ENCODE measurements at regions not wholly inside any gene's neighbourhood (a gene's known extent, or its start where the extent isn't known, plus 50 kb on each side); places are given as distances from the start of the nearest gene placed in this dataset.

DNA sequence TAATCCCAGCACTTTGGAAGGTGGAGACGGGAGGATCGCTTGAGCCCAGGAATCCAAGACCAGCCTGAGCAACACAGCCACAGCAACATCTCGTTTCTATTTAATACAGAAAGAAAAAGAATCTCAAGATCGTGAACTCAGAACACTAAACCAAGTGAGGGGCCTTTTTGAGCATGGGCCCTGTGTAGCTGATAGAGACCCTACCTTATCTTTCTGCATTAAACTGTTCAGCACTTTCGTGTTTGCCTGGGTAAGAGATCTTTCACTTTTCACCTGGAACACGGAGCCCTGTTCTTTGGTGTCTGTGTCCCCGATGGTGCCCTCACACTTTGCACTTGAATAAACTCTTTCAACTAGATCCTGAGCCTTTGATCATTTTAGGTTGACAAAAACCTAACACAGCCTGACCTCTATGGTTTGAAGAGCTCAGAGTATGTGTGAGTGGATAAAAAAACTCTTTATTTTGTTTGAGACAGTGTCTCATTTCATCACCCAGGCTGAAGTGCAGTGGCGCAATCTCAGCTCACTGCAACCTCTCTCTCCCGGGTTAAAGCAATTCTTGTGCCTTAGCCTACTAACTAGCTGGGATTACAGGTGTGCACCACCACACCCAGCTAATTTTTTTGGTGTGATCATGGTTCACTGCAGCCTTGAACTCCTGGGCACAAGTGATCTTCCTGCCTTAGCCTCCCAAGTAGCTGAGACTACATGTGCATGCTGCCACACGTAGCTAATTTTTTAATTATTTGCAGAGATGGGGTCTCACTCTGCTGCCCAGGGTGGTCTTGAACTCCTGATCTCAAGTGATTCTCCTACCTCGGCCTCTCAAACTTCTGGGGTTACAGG, 83.8 kb upstream of the GRIN2A start:
- BruUV-seq (replicated peaks) = no TSS peak
- Histone ChIP-seq H3K9ac (replicated peaks; ENCODE audit: extremely low read depth, insufficient read depth, low read length) (no peak overlapping the region), H4K20me1 (replicated peaks; ENCODE audit: control insufficient read depth, extremely low read depth, insufficient read depth, low read length) (no peaks in the 10 kb centered on the region), H3K9me3 (replicated peaks; ENCODE audit: control insufficient read depth, insufficient read depth, low read length) (no peaks in the 10 kb centered on the region), H3K4me2 (ENCODE audit: insufficient read depth, low read length) (no peak overlapping the region), H2AFZ (ENCODE audit: low read depth, low read length) (no peak overlapping the region), H3K9me1 (replicated peaks; ENCODE audit: control insufficient read depth, extremely low read depth, insufficient read depth, low read length) (no peaks in the 10 kb centered on the region), H3K79me2 (ENCODE audit: control insufficient read depth, insufficient read depth, low read length) (no peaks in the 10 kb centered on the region), H3K4me3 (replicated peaks in 1 of 3; ENCODE audit: insufficient read depth in 1 of 3, low read depth in 1 of 3, low read length in 3 of 3) (no peak overlapping the region), H3K27ac (ENCODE audit: insufficient read depth, low read depth, low read length) (no peak overlapping the region), H3K4me1 (ENCODE audit: control insufficient read depth, extremely low read depth, insufficient read depth, low read length) (no peaks in the 10 kb centered on the region), H3K27me3 (ENCODE audit: control insufficient read depth in 2 of 2, insufficient read depth in 2 of 2, low read length in 2 of 2) (no peaks in the 10 kb centered on the region), H3K36me3 (ENCODE audit: control insufficient read depth in 2 of 2, extremely low read depth in 1 of 2, insufficient read depth in 2 of 2, low read length in 2 of 2) (no peaks in the 10 kb centered on the region)
- intact Hi-C loops (cut with micrococcal nuclease) = no loop called here
- FAIRE-seq (no peak), DNase-seq (ENCODE audit: low read depth, low spot score) (no peak)
- dilution Hi-C loops (cut with MboI; ENCODE audit: extremely low pct_ligation_motif_present, low sequenced_read_pairs) = no loop called here
- ChIA-PET POLR2A (no interaction called here), CTCF (no interaction called here)
- TF ChIP-seq EZH2 (IDR thresholded peaks at IDR 0.05; ENCODE audit: borderline replicate concordance, low read depth, low read length, severe bottlenecking) = no peak
- TF ChIP-seq JUN (IDR thresholded peaks at IDR 0.05; ENCODE audit: borderline replicate concordance, insufficient read depth, insufficient read length, low read depth) = no peak

DNA sequence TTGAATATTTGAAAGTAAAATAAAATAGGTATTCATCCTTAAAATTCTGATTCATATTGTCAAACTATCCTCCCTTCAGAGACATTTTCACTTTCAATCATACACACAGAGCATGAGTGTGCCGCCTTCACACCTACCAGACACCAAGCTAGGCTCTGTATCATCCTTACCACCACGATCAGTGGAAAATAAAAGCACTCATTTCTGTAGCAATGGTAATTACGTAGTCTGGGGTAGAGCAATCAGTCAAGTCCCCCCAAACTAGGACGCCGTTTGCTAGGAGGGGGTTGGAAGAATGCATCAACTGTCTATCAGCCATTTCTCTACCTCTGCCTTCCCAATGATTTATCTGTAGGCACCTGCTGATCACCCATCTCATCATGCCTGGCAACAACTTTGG, 84.6 kb upstream of the GRIN2A start:
- no peak overlapping the region for H3K9ac ChIP-seq (replicated peaks; ENCODE audit: extremely low read depth, insufficient read depth, low read length)
- no peak overlapping the region for H3K4me3 ChIP-seq (replicated peaks in 1 of 3; ENCODE audit: insufficient read depth in 1 of 3, low read depth in 1 of 3, low read length in 3 of 3)
- dilution Hi-C loops (cut with MboI; ENCODE audit: extremely low pct_ligation_motif_present, low sequenced_read_pairs) = no loop called here
- no peaks in the 10 kb centered on the region for H3K4me1 ChIP-seq (ENCODE audit: control insufficient read depth, extremely low read depth, insufficient read depth, low read length)
- TF ChIP-seq, protein P1, sequence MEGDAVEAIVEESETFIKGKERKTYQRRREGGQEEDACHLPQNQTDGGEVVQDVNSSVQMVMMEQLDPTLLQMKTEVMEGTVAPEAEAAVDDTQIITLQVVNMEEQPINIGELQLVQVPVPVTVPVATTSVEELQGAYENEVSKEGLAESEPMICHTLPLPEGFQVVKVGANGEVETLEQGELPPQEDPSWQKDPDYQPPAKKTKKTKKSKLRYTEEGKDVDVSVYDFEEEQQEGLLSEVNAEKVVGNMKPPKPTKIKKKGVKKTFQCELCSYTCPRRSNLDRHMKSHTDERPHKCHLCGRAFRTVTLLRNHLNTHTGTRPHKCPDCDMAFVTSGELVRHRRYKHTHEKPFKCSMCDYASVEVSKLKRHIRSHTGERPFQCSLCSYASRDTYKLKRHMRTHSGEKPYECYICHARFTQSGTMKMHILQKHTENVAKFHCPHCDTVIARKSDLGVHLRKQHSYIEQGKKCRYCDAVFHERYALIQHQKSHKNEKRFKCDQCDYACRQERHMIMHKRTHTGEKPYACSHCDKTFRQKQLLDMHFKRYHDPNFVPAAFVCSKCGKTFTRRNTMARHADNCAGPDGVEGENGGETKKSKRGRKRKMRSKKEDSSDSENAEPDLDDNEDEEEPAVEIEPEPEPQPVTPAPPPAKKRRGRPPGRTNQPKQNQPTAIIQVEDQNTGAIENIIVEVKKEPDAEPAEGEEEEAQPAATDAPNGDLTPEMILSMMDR (IDR thresholded peaks at IDR 0.05; ENCODE audit: extremely low read depth in 1 of 2, insufficient read depth in 1 of 2, low read depth in 1 of 2, low read length in 2 of 2) = no peak
- TF ChIP-seq GATA2 (IDR thresholded peaks at IDR 0.05; ENCODE audit: insufficient read depth, insufficient read length, low read depth, low read length) = no peak
- no peak for TF ChIP-seq FOS (IDR thresholded peaks at IDR 0.05; ENCODE audit: borderline replicate concordance, insufficient read depth, low read length)
- no peak for TF ChIP-seq POLR2AphosphoS5 (IDR thresholded peaks at IDR 0.05; ENCODE audit: insufficient read depth, low read depth, low read length)
- TF ChIP-seq JUN (IDR thresholded peaks at IDR 0.05; ENCODE audit: borderline replicate concordance, insufficient read depth, insufficient read length, low read depth) = no peak
- TF ChIP-seq MYC (IDR thresholded peaks at IDR 0.05; ENCODE audit: low read depth, low read length) = no peak
- TF ChIP-seq, protein P2, sequence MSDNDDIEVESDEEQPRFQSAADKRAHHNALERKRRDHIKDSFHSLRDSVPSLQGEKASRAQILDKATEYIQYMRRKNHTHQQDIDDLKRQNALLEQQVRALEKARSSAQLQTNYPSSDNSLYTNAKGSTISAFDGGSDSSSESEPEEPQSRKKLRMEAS (IDR thresholded peaks at IDR 0.05; ENCODE audit: insufficient read depth, insufficient read length) = no peak
- no peak for TF ChIP-seq EZH2 (IDR thresholded peaks at IDR 0.05; ENCODE audit: borderline replicate concordance, low read depth, low read length, severe bottlenecking)
- TF ChIP-seq POLR2A (IDR thresholded peaks at IDR 0.05; ENCODE audit: low read depth, low read length) = no peak
- ChIA-PET POLR2A (no interaction called here), CTCF (no interaction called here)
- no peak overlapping the region for H2AFZ ChIP-seq (ENCODE audit: low read depth, low read length)
- intact Hi-C loops (cut with micrococcal nuclease) = no loop called here
- no peaks in the 10 kb centered on the region for H3K9me3 ChIP-seq (replicated peaks; ENCODE audit: control insufficient read depth, insufficient read depth, low read length)
- H3K4me2 ChIP-seq (ENCODE audit: insufficient read depth, low read length) = no peak overlapping the region
- DNase-seq (ENCODE audit: low read depth, low spot score) (no peak), FAIRE-seq (no peak)
- no peaks in the 10 kb centered on the region for H3K36me3 ChIP-seq (ENCODE audit: control insufficient read depth in 2 of 2, extremely low read depth in 1 of 2, insufficient read depth in 2 of 2, low read length in 2 of 2)
- H3K27me3 ChIP-seq (ENCODE audit: control insufficient read depth in 2 of 2, insufficient read depth in 2 of 2, low read length in 2 of 2) = no peaks in the 10 kb centered on the region
- no peak overlapping the region for H3K27ac ChIP-seq (ENCODE audit: insufficient read depth, low read depth, low read length)
- no peaks in the 10 kb centered on the region for H4K20me1 ChIP-seq (replicated peaks; ENCODE audit: control insufficient read depth, extremely low read depth, insufficient read depth, low read length)
- no peaks in the 10 kb centered on the region for H3K79me2 ChIP-seq (ENCODE audit: control insufficient read depth, insufficient read depth, low read length)
- BruUV-seq (replicated peaks) = no TSS peak
- H3K9me1 ChIP-seq (replicated peaks; ENCODE audit: control insufficient read depth, extremely low read depth, insufficient read depth, low read length) = no peaks in the 10 kb centered on the region
